ENCODE measurements at regions not wholly inside any gene's neighbourhood (a gene's known extent, or its start where the extent isn't known, plus 50 kb on each side); places are given as distances from the start of the nearest gene placed in this dataset.

DNA sequence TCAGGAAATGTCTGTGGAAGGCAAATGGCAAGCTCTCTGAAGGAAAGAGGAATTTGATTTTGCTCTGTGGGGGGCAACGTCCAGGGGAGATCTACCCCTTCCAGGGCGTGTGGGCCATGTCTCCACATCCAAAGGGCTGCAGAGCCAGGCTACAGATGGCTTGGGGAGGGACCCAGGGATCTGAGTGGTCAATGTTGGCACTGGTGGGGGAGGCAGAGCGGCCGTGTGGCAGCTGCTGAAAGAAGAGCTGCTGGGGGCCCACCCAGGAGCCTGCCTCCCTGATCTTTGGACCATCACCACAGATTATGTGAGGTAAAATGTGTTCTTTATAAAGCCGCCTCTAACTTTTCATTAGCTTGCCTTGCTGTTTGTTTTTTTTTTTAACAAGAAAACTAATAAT lies 144.1 kb downstream of the HERPUD2 start:
- H3K4me1 ChIP-seq (ENCODE audit: control insufficient read depth, insufficient read depth, low read length) = no peaks in the 10 kb centered on the region
- H3K4me3 ChIP-seq = no peak overlapping the region
- intact Hi-C loops (cut with micrococcal nuclease; ENCODE audit: unreplicated experiment) = no loop called here
- no peak overlapping the region for H2AFZ ChIP-seq (ENCODE audit: control insufficient read depth, low read depth, low read length)
- no peaks in the 10 kb centered on the region for H3K36me3 ChIP-seq (ENCODE audit: control insufficient read depth in 2 of 2, insufficient read depth in 2 of 2, low read length in 1 of 2)
- FAIRE-seq (no peak), ATAC-seq (no peak), DNase-seq (ENCODE audit: low read depth, low spot score) (no peak)
- CTCF ChIA-PET = interaction anchor here (1.3 kb wide), 1 partner anchor 45 kb away, joined by 4 read pairs; no protein-coding TSS in a partner anchor
- no peaks in the 10 kb centered on the region for H4K20me1 ChIP-seq (ENCODE audit: control insufficient read depth, insufficient read depth)
- no peak overlapping the region for H3K9ac ChIP-seq (ENCODE audit: control insufficient read depth, insufficient read depth, low read length)
- no peak for TF ChIP-seq NR2C2 (IDR thresholded peaks at IDR 0.05; ENCODE audit: borderline replicate concordance, control insufficient read depth, insufficient read length, low read depth)
- TF ChIP-seq CBX5 (IDR thresholded peaks at IDR 0.05; ENCODE audit: low read depth) = no peak
- TF ChIP-seq PML (IDR thresholded peaks at IDR 0.05; ENCODE audit: low read length) = no peak
- no peak for TF ChIP-seq STAT1 (conservative IDR thresholded peaks at IDR 0.05)
- TF ChIP-seq, protein P1, sequence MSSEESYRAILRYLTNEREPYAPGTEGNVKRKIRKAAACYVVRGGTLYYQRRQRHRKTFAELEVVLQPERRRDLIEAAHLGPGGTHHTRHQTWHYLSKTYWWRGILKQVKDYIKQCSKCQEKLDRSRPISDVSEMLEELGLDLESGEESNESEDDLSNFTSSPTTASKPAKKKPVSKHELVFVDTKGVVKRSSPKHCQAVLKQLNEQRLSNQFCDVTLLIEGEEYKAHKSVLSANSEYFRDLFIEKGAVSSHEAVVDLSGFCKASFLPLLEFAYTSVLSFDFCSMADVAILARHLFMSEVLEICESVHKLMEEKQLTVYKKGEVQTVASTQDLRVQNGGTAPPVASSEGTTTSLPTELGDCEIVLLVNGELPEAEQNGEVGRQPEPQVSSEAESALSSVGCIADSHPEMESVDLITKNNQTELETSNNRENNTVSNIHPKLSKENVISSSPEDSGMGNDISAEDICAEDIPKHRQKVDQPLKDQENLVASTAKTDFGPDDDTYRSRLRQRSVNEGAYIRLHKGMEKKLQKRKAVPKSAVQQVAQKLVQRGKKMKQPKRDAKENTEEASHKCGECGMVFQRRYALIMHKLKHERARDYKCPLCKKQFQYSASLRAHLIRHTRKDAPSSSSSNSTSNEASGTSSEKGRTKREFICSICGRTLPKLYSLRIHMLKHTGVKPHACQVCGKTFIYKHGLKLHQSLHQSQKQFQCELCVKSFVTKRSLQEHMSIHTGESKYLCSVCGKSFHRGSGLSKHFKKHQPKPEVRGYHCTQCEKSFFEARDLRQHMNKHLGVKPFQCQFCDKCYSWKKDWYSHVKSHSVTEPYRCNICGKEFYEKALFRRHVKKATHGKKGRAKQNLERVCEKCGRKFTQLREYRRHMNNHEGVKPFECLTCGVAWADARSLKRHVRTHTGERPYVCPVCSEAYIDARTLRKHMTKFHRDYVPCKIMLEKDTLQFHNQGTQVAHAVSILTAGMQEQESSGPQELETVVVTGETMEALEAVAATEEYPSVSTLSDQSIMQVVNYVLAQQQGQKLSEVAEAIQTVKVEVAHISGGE (CRISPR knock-in tag; IDR thresholded peaks at IDR 0.05) = no peak
- no peaks in the 10 kb centered on the region for H3K9me3 ChIP-seq (replicated peaks; ENCODE audit: control insufficient read depth, insufficient read depth, low read length)
- in situ Hi-C loops (cut with MboI) = no loop called here
- 18% methylated on average over 5 of the region's 5 CpGs for WGBS (ENCODE audit: insufficient coverage, insufficient replicate concordance, low lambda C conversion rate, missing lambda C conversion rate)
- no TSS peak for BruUV-seq (replicated peaks)
- no peak overlapping the region for H3K27ac ChIP-seq (ENCODE audit: control insufficient read depth, insufficient read depth)
- SMC1A ChIA-PET (ENCODE audit: uncharacterized antibody, unreplicated experiment) = interaction anchor here (0.6 to 1.5 kb wide), 3 partner anchors 15 to 1429 kb away, joined by 3 read pairs; no protein-coding TSS in a partner anchor
- H3K27me3 ChIP-seq (replicated peaks in 1 of 2; ENCODE audit: control insufficient read depth in 2 of 2, insufficient read depth in 2 of 2, low read length in 1 of 2) = peaks cover 0 to 2% of the 10 kb centered on the region in 2 experiments; a peak in 2 of 4 replicates
- POLR2A ChIA-PET = no interaction called here
- H3K79me2 ChIP-seq (ENCODE audit: control insufficient read depth, insufficient read depth, low read length) = no peaks in the 10 kb centered on the region
- H3K4me2 ChIP-seq (ENCODE audit: control insufficient read depth, insufficient read depth) = no peak overlapping the region
- RAD21 ChIA-PET (ENCODE audit: unreplicated experiment) = no interaction called here

Measured in GM12878 (cell line).